NB4 (cell line): ENCODE measurements at regions not wholly inside any gene's neighbourhood (a gene's known extent, or its start where the extent isn't known, plus 50 kb on each side); places are given as distances from the start of the nearest gene placed in this dataset.
"Not testable (repeated sequence)": the region's sequence is repeated elsewhere in the genome, so short reads cannot be mapped to it uniquely, and the experiment has no call there.

Source experiments
- CTCF ChIP-seq: IDR thresholded peaks from one replicate; pipeline ENCODE4 v1.5.1; 2012; ENCODE audit warnings: low read depth, low read length
- POLR2A ChIP-seq: IDR thresholded peaks from 2 replicates; pipeline ENCODE4 v1.6.1; 2011; ENCODE audit warnings: mild to moderate bottlenecking; ENCODE audit not compliant: insufficient read length; ENCODE audit errors: extremely low read depth
- TF ChIP-seq, protein P1 (sequence below): IDR thresholded peaks from 2 replicates; pipeline ENCODE4 v1.6.1; 2011; ENCODE audit warnings: low read depth, low read length

DNA sequence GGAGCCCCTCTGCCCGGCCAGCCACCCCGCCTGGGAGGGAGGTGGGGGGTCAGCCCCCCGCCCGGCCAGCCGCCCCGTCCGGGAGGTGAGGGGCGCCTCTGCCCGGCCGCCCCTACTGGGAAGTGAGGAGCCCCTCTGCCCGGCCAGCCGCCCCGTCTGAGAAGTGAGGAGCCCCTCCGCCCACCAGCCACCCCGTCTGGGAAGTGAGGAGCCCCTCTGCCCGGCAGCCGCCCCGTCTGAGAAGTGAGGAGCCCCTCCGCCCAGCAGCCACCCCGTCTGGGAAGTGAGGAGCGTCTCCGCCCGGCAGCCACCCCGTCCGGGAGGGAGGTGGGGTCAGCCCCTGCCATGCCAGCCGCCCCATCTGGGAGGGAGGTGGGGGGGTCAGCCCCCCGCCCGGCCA is 102.8 kb downstream of the ID4 start:
- not testable (repeated sequence) for TF ChIP-seq CTCF, POLR2A
- TF ChIP-seq, protein P1, sequence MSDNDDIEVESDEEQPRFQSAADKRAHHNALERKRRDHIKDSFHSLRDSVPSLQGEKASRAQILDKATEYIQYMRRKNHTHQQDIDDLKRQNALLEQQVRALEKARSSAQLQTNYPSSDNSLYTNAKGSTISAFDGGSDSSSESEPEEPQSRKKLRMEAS, result not testable (repeated sequence)
